ENCODE measurements at regions not wholly inside any gene's neighbourhood (a gene's known extent, or its start where the extent isn't known, plus 50 kb on each side); places are given as distances from the start of the nearest gene placed in this dataset.

DNA sequence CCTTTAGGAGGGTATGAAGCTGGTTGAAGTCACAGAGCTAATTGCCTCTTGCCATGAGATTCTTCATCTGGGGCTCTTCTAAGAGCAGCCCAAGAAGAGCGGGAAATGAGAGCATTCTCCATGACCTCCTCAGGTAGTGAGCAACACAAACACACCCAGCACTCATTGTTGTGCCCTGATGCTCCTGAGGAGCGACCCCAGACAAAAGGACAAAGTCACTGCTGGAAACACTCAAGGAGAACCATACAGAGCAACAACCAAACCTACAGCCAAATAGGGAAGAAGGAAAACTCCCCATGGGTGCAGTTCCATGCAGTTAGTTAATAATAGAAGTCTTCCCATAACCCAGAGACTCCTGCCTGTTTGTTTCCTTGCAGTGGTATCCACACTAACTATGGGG is 426.0 kb upstream of the CRIM1 start:
- TF ChIP-seq, protein P1, sequence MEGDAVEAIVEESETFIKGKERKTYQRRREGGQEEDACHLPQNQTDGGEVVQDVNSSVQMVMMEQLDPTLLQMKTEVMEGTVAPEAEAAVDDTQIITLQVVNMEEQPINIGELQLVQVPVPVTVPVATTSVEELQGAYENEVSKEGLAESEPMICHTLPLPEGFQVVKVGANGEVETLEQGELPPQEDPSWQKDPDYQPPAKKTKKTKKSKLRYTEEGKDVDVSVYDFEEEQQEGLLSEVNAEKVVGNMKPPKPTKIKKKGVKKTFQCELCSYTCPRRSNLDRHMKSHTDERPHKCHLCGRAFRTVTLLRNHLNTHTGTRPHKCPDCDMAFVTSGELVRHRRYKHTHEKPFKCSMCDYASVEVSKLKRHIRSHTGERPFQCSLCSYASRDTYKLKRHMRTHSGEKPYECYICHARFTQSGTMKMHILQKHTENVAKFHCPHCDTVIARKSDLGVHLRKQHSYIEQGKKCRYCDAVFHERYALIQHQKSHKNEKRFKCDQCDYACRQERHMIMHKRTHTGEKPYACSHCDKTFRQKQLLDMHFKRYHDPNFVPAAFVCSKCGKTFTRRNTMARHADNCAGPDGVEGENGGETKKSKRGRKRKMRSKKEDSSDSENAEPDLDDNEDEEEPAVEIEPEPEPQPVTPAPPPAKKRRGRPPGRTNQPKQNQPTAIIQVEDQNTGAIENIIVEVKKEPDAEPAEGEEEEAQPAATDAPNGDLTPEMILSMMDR (IDR thresholded peaks at IDR 0.05): no peak
- no peak for TF ChIP-seq POLR2A (IDR thresholded peaks at IDR 0.05)

Measured in uterus (tissue), 2 donors.